A673 (cell line): ENCODE measurements at regions not wholly inside any gene's neighbourhood (a gene's known extent, or its start where the extent isn't known, plus 50 kb on each side); places are given as distances from the start of the nearest gene placed in this dataset.

Experiments
- BruUV-seq: library from RNA; stranded (reverse); fragments of 400-500 nt; replicated peaks from 2 replicates; lab custom pipeline; 2021; lab: Mats Ljungman, UMichigan
- CTCF ChIA-PET: fragments of 300-600 bp; sonication (Branson Sonifier 250); formaldehyde crosslinking; loops from one replicate; lab custom pipeline; 2022; ENCODE audit warnings: antibody characterized with exemption; lab: Charles Lee
- POLR2A ChIA-PET: fragments of 300-600 bp; sonication (Branson Sonifier 250); formaldehyde crosslinking; loops from one replicate; lab custom pipeline; 2022; ENCODE audit warnings: antibody characterized with exemption; ENCODE audit not compliant: low non-redundant PET; lab: Charles Lee
- DNase-seq: peaks from one replicate; pipeline ENCODE4 v3.0.0-alpha.2; 2015; ENCODE audit warnings: low spot score
- H3K27ac ChIP-seq: fragments of 200-600 bp; sonication (generic); 2 replicates; pipeline ENCODE4 v1.5.1; 2016; ENCODE audit warnings: mixed run types, low read depth, mild to moderate bottlenecking, mixed read lengths, antibody characterized with exemption, low read length; ENCODE audit not compliant: poor library complexity, severe bottlenecking
- H3K27me3 ChIP-seq: fragments of 200-600 bp; sonication (generic); replicated peaks from 2 replicates; pipeline ENCODE4 v1.6.1; 2017; ENCODE audit warnings: mixed run types, low read depth, mild to moderate bottlenecking, mixed read lengths, antibody characterized with exemption, low read length; ENCODE audit not compliant: insufficient read depth, poor library complexity
- H3K36me3 ChIP-seq: fragments of 200-600 bp; sonication (generic); 2 replicates; pipeline ENCODE4 v1.6.1; 2016; ENCODE audit warnings: mixed run types, mild to moderate bottlenecking, mixed read lengths, antibody characterized with exemption, low read length; ENCODE audit not compliant: insufficient read depth, poor library complexity, severe bottlenecking
- H3K4me1 ChIP-seq: fragments of 200-600 bp; sonication (generic); 2 replicates; pipeline ENCODE4 v1.6.1; 2017; ENCODE audit warnings: mixed run types, mild to moderate bottlenecking, mixed read lengths, antibody characterized with exemption, low read length; ENCODE audit not compliant: insufficient read depth, poor library complexity, severe bottlenecking
- H3K4me3 ChIP-seq: fragments of 200-600 bp; sonication (generic); 2 replicates; pipeline ENCODE4 v1.5.1; 2016; ENCODE audit warnings: low read depth, mixed run types, mild to moderate bottlenecking, mixed read lengths, low read length; ENCODE audit not compliant: poor library complexity, severe bottlenecking
- H3K9me3 ChIP-seq: fragments of 200-600 bp; sonication (generic); 2 replicates; pipeline ENCODE4 v1.6.1; 2016; ENCODE audit warnings: mixed run types, low read depth, mild to moderate bottlenecking, mixed read lengths, antibody characterized with exemption, low read length; ENCODE audit not compliant: poor library complexity, severe bottlenecking
- CTCF ChIP-seq: fragments of 300-800, 200-600 bp; sonication (generic); conservative IDR thresholded peaks from 2 replicates; pipeline ENCODE4 v1.5.1; 2017; ENCODE audit warnings: low read depth, mild to moderate bottlenecking, antibody characterized with exemption, low read length, moderate library complexity, mixed read lengths
- EZH2 ChIP-seq: fragments of 200-600 bp; sonication (generic); IDR thresholded peaks from 2 replicates; pipeline ENCODE4 v1.6.1; 2017; ENCODE audit warnings: borderline replicate concordance, low read depth, mild to moderate bottlenecking, mixed read lengths, antibody characterized with exemption, low read length; ENCODE audit not compliant: poor library complexity, severe bottlenecking
- intact Hi-C: fragments of 100-400 bp; cut with micrococcal nuclease; formaldehyde crosslinking; loops from one replicate; pipeline ENCODE4 v1.10.0; 2022; ENCODE audit not compliant: unreplicated experiment

- no peak for DNase-seq
- Histone ChIP-seq H3K27me3 (peaks cover 36% of the 10 kb centered on the region), H3K4me3 (no peak overlapping the region), H3K4me1 (no peaks in the 10 kb centered on the region), H3K9me3 (no peaks in the 10 kb centered on the region), H3K27ac (no peak overlapping the region), H3K36me3 (no peaks in the 10 kb centered on the region)
- ChIA-PET POLR2A (interaction anchor here (0.7 kb wide), 1 partner anchor 1286 kb away, joined by 4 read pairs; no protein-coding TSS in a partner anchor), CTCF (no interaction called here)
- intact Hi-C loops, result no loop called here
- TF ChIP-seq EZH2, result no peak
- no peak for TF ChIP-seq CTCF
- no TSS peak for BruUV-seq
These were observed 240.6 kb downstream of the ETS1 start for GRCh38 chr11:128346804-128347203.

GRCh38 chr11:128345316-128345715, 242.0 kb downstream of the ETS1 start:
- intact Hi-C loops, result no loop called here
- H3K36me3 ChIP-seq, result no peaks in the 10 kb centered on the region
- peaks cover 21% of the 10 kb centered on the region for H3K27me3 ChIP-seq
- no peak overlapping the region for H3K27ac ChIP-seq
- POLR2A ChIA-PET, result no interaction called here
- no TSS peak for BruUV-seq
- no peak overlapping the region for H3K4me3 ChIP-seq
- TF ChIP-seq EZH2, result no peak
- TF ChIP-seq CTCF, result no peak
- DNase-seq, result no peak
- H3K9me3 ChIP-seq, result no peaks in the 10 kb centered on the region
- CTCF ChIA-PET, result no interaction called here
- no peaks in the 10 kb centered on the region for H3K4me1 ChIP-seq

GRCh38 chr11:128343870-128344269, 243.5 kb downstream of the ETS1 start:
- intact Hi-C loops, result no loop called here
- Histone ChIP-seq H3K4me3 (no peak overlapping the region), H3K9me3 (no peaks in the 10 kb centered on the region), H3K36me3 (no peaks in the 10 kb centered on the region), H3K4me1 (no peaks in the 10 kb centered on the region), H3K27ac (no peak overlapping the region), H3K27me3 (peaks cover 16% of the 10 kb centered on the region)
- no peak for DNase-seq
- no TSS peak for BruUV-seq
- ChIA-PET POLR2A (no interaction called here), CTCF (no interaction called here)
- TF ChIP-seq CTCF, result no peak
- no peak for TF ChIP-seq EZH2
